ENCODE measurements at regions not wholly inside any gene's neighbourhood (a gene's known extent, or its start where the extent isn't known, plus 50 kb on each side); places are given as distances from the start of the nearest gene placed in this dataset.

GRCh38 chr5:6826756-6827155, 113.5 kb downstream of the TENT4A start:
- DNase-seq, result no peak
- Mint-ChIP-seq H3K4me3 (no peak overlapping the region), H3K9me3 (peaks cover 22% of the 10 kb centered on the region), H3K27me3 (peaks cover 17% of the 10 kb centered on the region), H3K27ac (no peak overlapping the region), H3K4me1 (ENCODE audit: low read depth) (peaks cover 43% of the 10 kb centered on the region), H3K36me3 (ENCODE audit: low read depth) (peaks cover 1% of the 10 kb centered on the region)

GRCh38 chr5:6827526-6828219, 114.4 kb downstream of the TENT4A start:
- Mint-ChIP-seq H3K4me3 (peak overlapping the region; percentile 45), H3K9me3 (peaks cover 18% of the 10 kb centered on the region), H3K4me1 (ENCODE audit: low read depth) (peaks cover 48% of the 10 kb centered on the region), H3K27ac (peak overlapping the region; percentile 90), H3K27me3 (peaks cover 24% of the 10 kb centered on the region), H3K36me3 (ENCODE audit: low read depth) (no peaks in the 10 kb centered on the region)
- DNase-seq, result no peak

DNA sequence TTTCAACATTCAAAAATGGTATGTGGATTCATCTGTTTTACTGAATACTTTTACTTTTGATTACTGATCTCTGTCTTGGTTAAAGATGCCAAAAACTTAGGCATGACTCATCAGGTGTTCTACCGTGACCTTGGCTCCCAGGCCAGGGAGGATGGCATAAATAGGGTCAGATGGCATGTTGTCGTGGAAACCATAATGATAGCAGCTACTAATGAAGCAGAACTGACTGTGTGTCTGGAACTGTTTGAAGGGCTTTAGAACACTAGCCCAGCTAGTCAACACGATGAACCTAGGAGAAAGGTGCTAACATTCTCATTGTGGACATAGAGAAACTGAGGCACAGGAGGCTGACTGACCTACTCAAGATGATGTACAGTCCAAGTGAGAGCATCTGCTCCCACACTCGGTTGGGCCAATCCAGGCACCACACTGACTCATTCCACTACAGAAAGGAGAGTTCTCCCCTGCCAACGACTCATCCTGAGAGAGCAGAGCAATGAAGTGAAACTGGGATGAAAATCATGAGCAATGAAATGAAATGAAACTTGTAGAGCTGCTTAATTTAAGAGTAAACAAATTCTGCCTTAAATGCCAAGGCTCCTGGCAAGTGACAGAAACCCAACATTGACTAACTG, 116.0 kb downstream of the TENT4A start:
- no peaks in the 10 kb centered on the region for H3K36me3 Mint-ChIP-seq (ENCODE audit: low read depth)
- H3K4me3 Mint-ChIP-seq, result peak overlapping the region; percentile 45
- H3K4me1 Mint-ChIP-seq (ENCODE audit: low read depth), result peaks cover 54% of the 10 kb centered on the region
- peak; percentile 55 for DNase-seq
- peaks cover 23% of the 10 kb centered on the region for H3K27me3 Mint-ChIP-seq
- peak overlapping the region; percentile 90 for H3K27ac Mint-ChIP-seq
- H3K9me3 Mint-ChIP-seq, result peaks cover 18% of the 10 kb centered on the region

GRCh38 chr5:6830643-6831239, 117.5 kb downstream of the TENT4A start:
- Mint-ChIP-seq H3K4me1 (ENCODE audit: low read depth) (peaks cover 54% of the 10 kb centered on the region), H3K4me3 (no peak overlapping the region), H3K9me3 (peaks cover 18% of the 10 kb centered on the region), H3K27me3 (peaks cover 18% of the 10 kb centered on the region), H3K36me3 (ENCODE audit: low read depth) (no peaks in the 10 kb centered on the region), H3K27ac (no peak overlapping the region)
- DNase-seq, result no peak

GRCh38 chr5:6831678-6832671, 118.7 kb downstream of the TENT4A start:
- Mint-ChIP-seq H3K27me3 (peaks cover 11% of the 10 kb centered on the region), H3K27ac (no peak overlapping the region), H3K4me3 (no peak overlapping the region), H3K36me3 (ENCODE audit: low read depth) (no peaks in the 10 kb centered on the region), H3K9me3 (peaks cover 18% of the 10 kb centered on the region), H3K4me1 (ENCODE audit: low read depth) (peaks cover 54% of the 10 kb centered on the region)
- no peak for DNase-seq

- H3K27me3 Mint-ChIP-seq, result peaks cover 15% of the 10 kb centered on the region
- no peak overlapping the region for H3K4me3 Mint-ChIP-seq
- no peak for DNase-seq
- peaks cover 18% of the 10 kb centered on the region for H3K9me3 Mint-ChIP-seq
- no peak overlapping the region for H3K27ac Mint-ChIP-seq
- no peaks in the 10 kb centered on the region for H3K36me3 Mint-ChIP-seq (ENCODE audit: low read depth)
- peaks cover 43% of the 10 kb centered on the region for H3K4me1 Mint-ChIP-seq (ENCODE audit: low read depth)
These were observed 119.8 kb downstream of the TENT4A start for GRCh38 chr5:6832994-6833393.

DNA sequence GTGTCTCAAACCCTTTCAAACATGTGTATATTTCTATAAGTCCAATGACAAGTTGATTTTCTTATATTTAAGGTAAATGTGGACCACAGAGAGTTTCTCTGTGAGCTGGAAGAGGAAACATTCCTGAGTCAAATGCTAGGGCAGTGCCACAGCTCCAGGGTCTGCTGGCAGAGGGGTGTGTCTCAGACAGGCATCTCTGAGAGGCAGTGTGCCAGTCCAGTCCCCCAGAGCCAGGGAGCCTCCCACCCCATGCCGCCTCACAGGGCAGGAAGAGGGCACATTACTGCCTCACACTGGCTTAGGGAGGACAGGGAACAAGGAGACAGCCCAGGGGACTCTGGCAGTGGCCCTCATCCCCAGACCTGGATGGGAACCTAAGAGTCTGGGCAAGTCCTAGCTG, 120.2 kb downstream of the TENT4A start:
- Mint-ChIP-seq H3K27me3 (peaks cover 17% of the 10 kb centered on the region), H3K4me1 (ENCODE audit: low read depth) (peaks cover 39% of the 10 kb centered on the region), H3K9me3 (peaks cover 18% of the 10 kb centered on the region), H3K36me3 (ENCODE audit: low read depth) (no peaks in the 10 kb centered on the region), H3K4me3 (no peak overlapping the region), H3K27ac (no peak overlapping the region)
- DNase-seq, result no peak

DNA sequence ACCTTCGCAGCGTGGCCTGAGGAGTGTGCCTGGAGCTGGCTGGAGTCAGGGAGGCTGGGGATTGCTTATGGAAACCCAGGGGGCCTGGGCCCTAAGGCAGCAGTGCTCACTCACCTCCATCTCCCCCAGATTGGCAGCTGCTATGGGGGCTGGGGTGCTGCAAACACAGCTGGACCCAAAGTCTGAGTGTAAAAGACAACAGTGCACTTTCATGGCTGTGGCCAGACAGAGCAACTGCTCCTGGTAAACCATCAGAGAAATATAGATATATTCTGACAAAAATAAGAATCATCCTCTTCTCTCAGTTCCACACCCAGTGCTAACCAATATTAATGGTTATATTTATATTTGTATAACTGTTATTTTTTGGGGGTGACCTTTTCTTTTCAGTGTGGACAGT, 123.9 kb downstream of the TENT4A start:
- Mint-ChIP-seq H3K4me1 (ENCODE audit: low read depth) (peaks cover 10% of the 10 kb centered on the region), H3K27me3 (peaks cover 27% of the 10 kb centered on the region), H3K36me3 (ENCODE audit: low read depth) (no peaks in the 10 kb centered on the region), H3K9me3 (no peaks in the 10 kb centered on the region), H3K27ac (no peak overlapping the region), H3K4me3 (no peak overlapping the region)
- DNase-seq, result no peak

DNA sequence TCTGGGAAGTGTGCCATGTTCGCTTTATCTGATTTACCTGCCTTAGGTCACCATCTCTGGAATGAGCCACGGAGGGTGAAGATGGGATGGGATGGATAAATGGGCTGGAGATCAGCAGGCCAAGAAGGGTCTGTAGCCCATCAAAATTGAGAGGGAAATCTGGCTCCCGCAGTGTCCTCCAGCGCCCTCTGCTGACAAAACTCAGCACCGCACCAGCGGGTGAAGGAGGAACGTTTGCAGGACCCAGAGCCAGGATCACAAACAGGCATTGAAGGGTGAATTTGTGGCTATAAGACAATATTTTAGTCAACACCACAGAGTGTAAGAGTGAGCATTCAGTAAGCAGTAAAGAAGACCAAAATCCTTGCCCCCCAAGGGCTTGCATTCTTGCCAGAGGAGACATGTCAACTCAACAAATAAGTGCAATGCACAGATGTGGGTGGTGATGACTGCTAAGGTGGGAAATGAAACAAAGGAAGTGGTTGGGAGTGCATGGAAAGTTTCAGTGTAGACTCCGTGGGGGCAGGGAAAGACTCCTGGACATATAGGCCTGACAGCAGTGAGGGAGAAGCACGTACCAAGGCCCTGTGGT, 124.4 kb downstream of the TENT4A start:
- peaks cover 6% of the 10 kb centered on the region for H3K4me1 Mint-ChIP-seq (ENCODE audit: low read depth)
- no peaks in the 10 kb centered on the region for H3K9me3 Mint-ChIP-seq

GRCh38 chr5:6838736-6839135, 125.5 kb downstream of the TENT4A start:
- peaks cover 24% of the 10 kb centered on the region for H3K27me3 Mint-ChIP-seq
- H3K4me3 Mint-ChIP-seq, result no peak overlapping the region
- no peaks in the 10 kb centered on the region for H3K36me3 Mint-ChIP-seq (ENCODE audit: low read depth)
- DNase-seq, result no peak
- no peaks in the 10 kb centered on the region for H3K4me1 Mint-ChIP-seq (ENCODE audit: low read depth)
- no peaks in the 10 kb centered on the region for H3K9me3 Mint-ChIP-seq
- H3K27ac Mint-ChIP-seq, result no peak overlapping the region

More for the DNA sequence above, 124.4 kb downstream of the TENT4A start:
- Mint-ChIP-seq H3K27me3 (peaks cover 24% of the 10 kb centered on the region), H3K4me3 (no peak overlapping the region), H3K27ac (no peak overlapping the region), H3K36me3 (ENCODE audit: low read depth) (no peaks in the 10 kb centered on the region)
- DNase-seq, result peak; percentile 46

GRCh38 chr5:6840136-6840793, 127.0 kb downstream of the TENT4A start:
- H3K9me3 Mint-ChIP-seq, result no peaks in the 10 kb centered on the region
- no peak overlapping the region for H3K4me3 Mint-ChIP-seq
- peaks cover 19% of the 10 kb centered on the region for H3K27me3 Mint-ChIP-seq
- H3K36me3 Mint-ChIP-seq (ENCODE audit: low read depth), result no peaks in the 10 kb centered on the region
- DNase-seq, result no peak
- H3K27ac Mint-ChIP-seq, result no peak overlapping the region
- no peaks in the 10 kb centered on the region for H3K4me1 Mint-ChIP-seq (ENCODE audit: low read depth)

DNA sequence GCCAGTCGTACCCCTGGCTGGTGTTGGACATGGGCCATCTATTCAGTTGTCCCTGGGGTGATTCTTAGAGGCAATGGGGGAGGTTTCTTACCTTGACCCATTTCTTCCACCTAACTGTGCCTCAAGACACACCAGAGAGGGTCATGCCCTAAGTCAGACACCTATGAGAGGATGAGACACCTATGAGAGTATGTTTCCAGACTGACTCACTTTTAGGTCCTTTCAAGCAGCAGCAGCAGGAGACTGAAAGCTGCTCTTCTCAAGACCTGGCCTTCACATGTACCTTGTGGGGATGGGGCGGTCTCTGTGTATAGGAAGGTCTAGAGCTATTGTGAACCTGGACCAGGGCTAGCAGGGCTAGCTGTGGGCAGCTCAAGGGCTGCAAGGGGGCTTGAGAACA, 130.1 kb downstream of the TENT4A start:
- Mint-ChIP-seq H3K4me1 (ENCODE audit: low read depth) (peaks cover 8% of the 10 kb centered on the region), H3K27ac (no peak overlapping the region), H3K9me3 (no peaks in the 10 kb centered on the region), H3K27me3 (peaks cover 13% of the 10 kb centered on the region), H3K4me3 (no peak overlapping the region), H3K36me3 (ENCODE audit: low read depth) (no peaks in the 10 kb centered on the region)
- DNase-seq, result no peak

- no peaks in the 10 kb centered on the region for H3K36me3 Mint-ChIP-seq (ENCODE audit: low read depth)
These were observed 130.6 kb downstream of the TENT4A start for GRCh38 chr5:6843821-6844220.

More at GRCh38 chr5:6843821-6844220, 130.6 kb downstream of the TENT4A start:
- Mint-ChIP-seq H3K4me1 (ENCODE audit: low read depth) (peaks cover 10% of the 10 kb centered on the region), H3K9me3 (no peaks in the 10 kb centered on the region), H3K4me3 (no peak overlapping the region), H3K27me3 (peaks cover 9% of the 10 kb centered on the region), H3K27ac (no peak overlapping the region)
- DNase-seq, result no peak

Measured in activated T-cell treated with anti-CD3 and anti-CD28 coated beads, Interleukin-2, amount 50 U/mL, for 24 hours (primary cell).